Gastrocnemius medialis (tissue), 4 donors: ENCODE measurements at regions not wholly inside any gene's neighbourhood (a gene's known extent, or its start where the extent isn't known, plus 50 kb on each side); places are given as distances from the start of the nearest gene placed in this dataset.

Experiments
- POLR2A ChIP-seq, 2 donors: fragments of 450-650 bp; IDR thresholded peaks; one replicate each; pipeline ENCODE4 v1.6.1; 2017; ENCODE audit warnings: antibody characterized with exemption in 2 of 2, mild to moderate bottlenecking in 2 of 2, moderate library complexity in 2 of 2
- TF ChIP-seq, protein P1 (sequence below), 5 experiments: fragments of 450-650 bp in 3 of 5; fragments of 200-600 bp in 2 of 5; sonication (generic) in 2 of 5; IDR thresholded peaks in 4 of 5; conservative IDR thresholded peaks in 1 of 5; 1 replicate in 4 of 5; 2 replicates in 1 of 5; pipeline ENCODE4 v1.5.1; 2016 to 2019; ENCODE audit warnings: antibody characterized with exemption in 5 of 5, mild to moderate bottlenecking in 3 of 5, moderate library complexity in 3 of 5

DNA sequence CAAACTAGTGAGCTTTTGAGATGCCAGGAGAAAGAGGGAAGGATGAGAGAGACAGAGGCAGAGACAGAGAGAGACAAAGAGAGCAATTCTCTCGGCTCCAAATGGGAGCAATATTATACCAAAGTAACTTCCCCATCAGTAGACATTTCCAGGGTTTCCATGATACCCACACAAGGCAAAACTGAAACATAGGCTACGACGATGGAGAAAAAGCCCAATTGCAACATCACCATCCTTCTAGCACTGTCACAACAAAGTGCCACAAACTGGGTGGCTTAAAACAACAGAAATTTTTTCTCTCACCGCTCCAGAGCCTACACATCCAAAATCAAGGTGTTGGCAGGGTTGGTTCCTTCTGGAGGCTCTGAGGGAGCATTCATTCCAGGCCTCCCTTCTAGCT, 81.4 kb downstream of the KCTD12 start:
- TF ChIP-seq, protein P1, sequence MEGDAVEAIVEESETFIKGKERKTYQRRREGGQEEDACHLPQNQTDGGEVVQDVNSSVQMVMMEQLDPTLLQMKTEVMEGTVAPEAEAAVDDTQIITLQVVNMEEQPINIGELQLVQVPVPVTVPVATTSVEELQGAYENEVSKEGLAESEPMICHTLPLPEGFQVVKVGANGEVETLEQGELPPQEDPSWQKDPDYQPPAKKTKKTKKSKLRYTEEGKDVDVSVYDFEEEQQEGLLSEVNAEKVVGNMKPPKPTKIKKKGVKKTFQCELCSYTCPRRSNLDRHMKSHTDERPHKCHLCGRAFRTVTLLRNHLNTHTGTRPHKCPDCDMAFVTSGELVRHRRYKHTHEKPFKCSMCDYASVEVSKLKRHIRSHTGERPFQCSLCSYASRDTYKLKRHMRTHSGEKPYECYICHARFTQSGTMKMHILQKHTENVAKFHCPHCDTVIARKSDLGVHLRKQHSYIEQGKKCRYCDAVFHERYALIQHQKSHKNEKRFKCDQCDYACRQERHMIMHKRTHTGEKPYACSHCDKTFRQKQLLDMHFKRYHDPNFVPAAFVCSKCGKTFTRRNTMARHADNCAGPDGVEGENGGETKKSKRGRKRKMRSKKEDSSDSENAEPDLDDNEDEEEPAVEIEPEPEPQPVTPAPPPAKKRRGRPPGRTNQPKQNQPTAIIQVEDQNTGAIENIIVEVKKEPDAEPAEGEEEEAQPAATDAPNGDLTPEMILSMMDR (IDR thresholded peaks at IDR 0.05 in 4 of 5, conservative IDR thresholded peaks at IDR 0.05 in 1 of 5), result no peak
- no peak for TF ChIP-seq POLR2A (IDR thresholded peaks at IDR 0.05)
